ENCODE measurements at regions not wholly inside any gene's neighbourhood (a gene's known extent, or its start where the extent isn't known, plus 50 kb on each side); places are given as distances from the start of the nearest gene placed in this dataset.

DNA sequence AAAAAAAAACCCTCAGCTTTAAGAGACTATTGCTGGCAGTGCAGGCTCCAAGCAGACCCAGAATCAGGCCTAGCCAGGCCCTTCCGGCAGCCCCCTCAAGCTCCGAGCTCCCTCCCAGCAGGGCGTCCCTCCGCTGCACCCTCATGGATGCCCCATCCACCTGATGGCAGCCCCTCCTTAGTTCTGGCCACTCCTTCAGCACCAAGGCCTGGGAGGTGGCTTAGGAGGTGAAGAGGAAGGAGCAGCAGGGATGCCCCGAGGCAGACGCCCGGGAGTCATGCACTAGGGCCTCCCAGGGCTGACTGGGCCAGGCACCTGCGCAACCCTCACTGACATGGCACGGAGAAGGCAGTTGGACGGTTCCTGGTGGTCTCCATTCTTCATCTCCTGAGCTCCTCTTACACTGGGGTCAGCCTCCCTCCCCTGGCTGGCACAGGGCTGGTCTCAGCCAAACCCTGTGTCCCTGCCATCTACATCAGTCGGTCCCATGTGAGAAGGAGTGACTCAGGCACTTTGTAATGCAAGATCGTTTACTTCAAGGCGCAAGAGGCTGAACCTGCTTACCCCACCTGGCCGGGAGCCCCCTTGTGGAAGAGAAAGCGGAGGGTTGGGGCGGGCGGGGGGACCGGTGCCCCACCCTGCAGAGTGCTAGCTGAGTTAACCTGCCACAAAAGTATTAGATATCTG is 53.5 kb upstream of the ID2 start:
- TF ChIP-seq, protein P1, sequence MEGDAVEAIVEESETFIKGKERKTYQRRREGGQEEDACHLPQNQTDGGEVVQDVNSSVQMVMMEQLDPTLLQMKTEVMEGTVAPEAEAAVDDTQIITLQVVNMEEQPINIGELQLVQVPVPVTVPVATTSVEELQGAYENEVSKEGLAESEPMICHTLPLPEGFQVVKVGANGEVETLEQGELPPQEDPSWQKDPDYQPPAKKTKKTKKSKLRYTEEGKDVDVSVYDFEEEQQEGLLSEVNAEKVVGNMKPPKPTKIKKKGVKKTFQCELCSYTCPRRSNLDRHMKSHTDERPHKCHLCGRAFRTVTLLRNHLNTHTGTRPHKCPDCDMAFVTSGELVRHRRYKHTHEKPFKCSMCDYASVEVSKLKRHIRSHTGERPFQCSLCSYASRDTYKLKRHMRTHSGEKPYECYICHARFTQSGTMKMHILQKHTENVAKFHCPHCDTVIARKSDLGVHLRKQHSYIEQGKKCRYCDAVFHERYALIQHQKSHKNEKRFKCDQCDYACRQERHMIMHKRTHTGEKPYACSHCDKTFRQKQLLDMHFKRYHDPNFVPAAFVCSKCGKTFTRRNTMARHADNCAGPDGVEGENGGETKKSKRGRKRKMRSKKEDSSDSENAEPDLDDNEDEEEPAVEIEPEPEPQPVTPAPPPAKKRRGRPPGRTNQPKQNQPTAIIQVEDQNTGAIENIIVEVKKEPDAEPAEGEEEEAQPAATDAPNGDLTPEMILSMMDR (IDR thresholded peaks at IDR 0.05), result no peak
- no peak for TF ChIP-seq POLR2A (IDR thresholded peaks at IDR 0.05)
